ENCODE measurements at regions not wholly inside any gene's neighbourhood (a gene's known extent, or its start where the extent isn't known, plus 50 kb on each side); places are given as distances from the start of the nearest gene placed in this dataset.

GRCh38 chr18:39396168-39396567, 1830.6 kb upstream of the CELF4 start:
- H3K9me3 Mint-ChIP-seq: peaks cover 40% of the 10 kb centered on the region
- H3K27me3 Mint-ChIP-seq: no peaks in the 10 kb centered on the region
- no peaks in the 10 kb centered on the region for H3K36me3 Mint-ChIP-seq (ENCODE audit: low read depth)
- no peak overlapping the region for H3K27ac Mint-ChIP-seq
- H3K4me1 Mint-ChIP-seq (ENCODE audit: low read depth): no peaks in the 10 kb centered on the region
- no peak overlapping the region for H3K4me3 Mint-ChIP-seq
- intact Hi-C loops (cut with micrococcal nuclease): no loop called here

DNA sequence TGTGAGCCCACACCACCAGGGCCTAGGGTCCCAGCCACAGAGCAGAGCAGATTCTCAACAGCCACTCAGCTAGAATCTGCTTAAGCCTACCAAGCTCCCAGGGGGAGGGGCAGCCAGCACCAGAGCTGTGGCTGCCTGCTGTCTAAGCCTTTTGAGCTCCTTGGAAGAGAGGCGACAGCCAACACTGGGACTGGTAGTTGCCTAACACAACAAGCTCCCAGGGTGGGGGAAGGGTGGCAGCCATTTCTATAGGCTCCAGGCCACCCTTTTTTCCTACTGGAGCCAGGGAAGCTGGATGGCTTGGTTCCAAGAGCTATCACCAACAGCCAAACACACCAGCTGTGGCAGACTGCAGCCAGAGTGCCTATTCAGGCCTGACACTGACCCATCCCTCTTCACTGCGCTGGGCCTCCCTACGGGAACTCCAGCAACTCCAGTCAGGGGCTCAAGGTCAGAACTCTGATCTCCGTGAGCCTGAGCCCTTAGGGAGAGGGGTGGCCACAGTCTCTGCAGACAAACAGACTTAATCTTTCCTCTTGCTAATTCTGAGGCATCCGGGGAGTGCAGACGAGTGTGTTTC, 1824.3 kb upstream of the CELF4 start:
- Mint-ChIP-seq H3K36me3 (ENCODE audit: low read depth) (no peaks in the 10 kb centered on the region), H3K27me3 (no peaks in the 10 kb centered on the region), H3K4me1 (ENCODE audit: low read depth) (no peaks in the 10 kb centered on the region), H3K4me3 (no peak overlapping the region), H3K27ac (no peak overlapping the region), H3K9me3 (peaks cover 58% of the 10 kb centered on the region)
- intact Hi-C loops (cut with micrococcal nuclease): no loop called here

- Mint-ChIP-seq H3K4me1 (ENCODE audit: low read depth) (no peaks in the 10 kb centered on the region), H3K27me3 (no peaks in the 10 kb centered on the region), H3K4me3 (no peak overlapping the region), H3K27ac (no peak overlapping the region), H3K36me3 (ENCODE audit: low read depth) (no peaks in the 10 kb centered on the region), H3K9me3 (no peaks in the 10 kb centered on the region)
- intact Hi-C loops (cut with micrococcal nuclease): no loop called here
These were observed 1815.3 kb upstream of the CELF4 start for GRCh38 chr18:39380866-39381265.

- H3K4me3 Mint-ChIP-seq: no peak overlapping the region
- no peaks in the 10 kb centered on the region for H3K27me3 Mint-ChIP-seq
- H3K9me3 Mint-ChIP-seq: no peaks in the 10 kb centered on the region
- intact Hi-C loops (cut with micrococcal nuclease): no loop called here
- H3K27ac Mint-ChIP-seq: no peak overlapping the region
- no peaks in the 10 kb centered on the region for H3K4me1 Mint-ChIP-seq (ENCODE audit: low read depth)
- H3K36me3 Mint-ChIP-seq (ENCODE audit: low read depth): no peaks in the 10 kb centered on the region
These were observed 1814.7 kb upstream of the CELF4 start for GRCh38 chr18:39380186-39380725.

- no peaks in the 10 kb centered on the region for H3K36me3 Mint-ChIP-seq (ENCODE audit: low read depth)
- no peak overlapping the region for H3K27ac Mint-ChIP-seq
- intact Hi-C loops (cut with micrococcal nuclease): no loop called here
- H3K9me3 Mint-ChIP-seq: no peaks in the 10 kb centered on the region
- no peaks in the 10 kb centered on the region for H3K4me1 Mint-ChIP-seq (ENCODE audit: low read depth)
- no peak overlapping the region for H3K4me3 Mint-ChIP-seq
- H3K27me3 Mint-ChIP-seq: no peaks in the 10 kb centered on the region
These were observed 1809.5 kb upstream of the CELF4 start for GRCh38 chr18:39375066-39375465.

- Mint-ChIP-seq H3K4me3 (no peak overlapping the region), H3K4me1 (ENCODE audit: low read depth) (no peaks in the 10 kb centered on the region), H3K9me3 (no peaks in the 10 kb centered on the region), H3K36me3 (ENCODE audit: low read depth) (no peaks in the 10 kb centered on the region), H3K27me3 (no peaks in the 10 kb centered on the region), H3K27ac (no peak overlapping the region)
- intact Hi-C loops (cut with micrococcal nuclease): no loop called here
These were observed 1806.4 kb upstream of the CELF4 start for GRCh38 chr18:39371996-39372395.

GRCh38 chr18:39366656-39367055, 1801.1 kb upstream of the CELF4 start:
- H3K27me3 Mint-ChIP-seq: no peaks in the 10 kb centered on the region
- no peaks in the 10 kb centered on the region for H3K9me3 Mint-ChIP-seq
- H3K4me1 Mint-ChIP-seq (ENCODE audit: low read depth): peaks cover 8% of the 10 kb centered on the region
- intact Hi-C loops (cut with micrococcal nuclease): no loop called here
- no peak overlapping the region for H3K4me3 Mint-ChIP-seq
- H3K27ac Mint-ChIP-seq: no peak overlapping the region
- H3K36me3 Mint-ChIP-seq (ENCODE audit: low read depth): no peaks in the 10 kb centered on the region

GRCh38 chr18:39365836-39366485, 1800.4 kb upstream of the CELF4 start:
- Mint-ChIP-seq H3K4me1 (ENCODE audit: low read depth) (peaks cover 8% of the 10 kb centered on the region), H3K4me3 (no peak overlapping the region), H3K27ac (no peak overlapping the region), H3K9me3 (no peaks in the 10 kb centered on the region), H3K36me3 (ENCODE audit: low read depth) (no peaks in the 10 kb centered on the region), H3K27me3 (no peaks in the 10 kb centered on the region)
- intact Hi-C loops (cut with micrococcal nuclease): no loop called here

DNA sequence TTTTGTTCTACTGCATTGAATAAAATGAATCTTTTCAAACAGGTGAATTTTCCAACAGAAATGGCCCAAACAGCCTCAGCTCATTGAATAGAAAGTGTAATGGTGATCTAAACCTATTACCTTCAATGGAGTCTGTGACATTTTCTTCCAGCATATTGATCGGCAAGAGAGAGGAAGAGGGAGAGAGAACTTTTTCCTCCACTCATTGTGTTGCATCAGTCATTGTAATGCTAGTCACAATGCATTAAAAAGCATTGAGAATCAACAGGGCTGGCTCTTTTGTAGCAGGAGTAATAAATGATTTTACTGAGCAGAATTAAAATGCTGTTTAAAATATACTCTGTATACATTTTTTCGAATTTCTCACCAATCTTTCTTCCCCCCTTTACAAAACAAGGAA, 1794.5 kb upstream of the CELF4 start:
- H3K4me1 Mint-ChIP-seq (ENCODE audit: low read depth): peaks cover 5% of the 10 kb centered on the region
- intact Hi-C loops (cut with micrococcal nuclease): no loop called here
- no peaks in the 10 kb centered on the region for H3K27me3 Mint-ChIP-seq
- no peaks in the 10 kb centered on the region for H3K9me3 Mint-ChIP-seq
- H3K4me3 Mint-ChIP-seq: no peak overlapping the region
- no peak overlapping the region for H3K27ac Mint-ChIP-seq
- no peaks in the 10 kb centered on the region for H3K36me3 Mint-ChIP-seq (ENCODE audit: low read depth)

GRCh38 chr18:39359636-39360035, 1794.0 kb upstream of the CELF4 start:
- H3K9me3 Mint-ChIP-seq: no peaks in the 10 kb centered on the region
- peaks cover 10% of the 10 kb centered on the region for H3K4me1 Mint-ChIP-seq (ENCODE audit: low read depth)
- no peak overlapping the region for H3K27ac Mint-ChIP-seq
- no peaks in the 10 kb centered on the region for H3K36me3 Mint-ChIP-seq (ENCODE audit: low read depth)
- no peaks in the 10 kb centered on the region for H3K27me3 Mint-ChIP-seq
- H3K4me3 Mint-ChIP-seq: no peak overlapping the region
- intact Hi-C loops (cut with micrococcal nuclease): no loop called here

DNA sequence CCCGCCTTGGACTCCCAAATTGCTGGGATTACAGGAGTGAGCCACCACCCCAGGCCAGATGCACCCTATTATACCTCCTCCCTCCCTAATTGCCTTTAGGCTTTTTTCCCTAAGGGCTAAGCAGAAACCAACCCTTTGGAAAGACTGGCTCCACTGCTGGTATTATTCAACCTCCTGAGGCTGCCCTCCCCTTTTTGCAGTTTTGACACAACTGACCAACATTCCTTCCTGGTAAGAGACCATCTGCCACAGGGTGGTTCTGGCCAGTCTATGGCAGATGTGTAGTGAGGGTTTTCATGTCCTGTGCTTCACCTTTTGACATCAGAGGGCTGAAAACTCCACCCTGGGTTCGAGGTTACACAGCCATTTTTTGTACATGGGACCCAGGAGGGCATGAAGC, 1785.3 kb upstream of the CELF4 start:
- H3K27me3 Mint-ChIP-seq: no peaks in the 10 kb centered on the region
- intact Hi-C loops (cut with micrococcal nuclease): no loop called here
- peaks cover 23% of the 10 kb centered on the region for H3K4me1 Mint-ChIP-seq (ENCODE audit: low read depth)
- H3K27ac Mint-ChIP-seq: no peak overlapping the region
- no peaks in the 10 kb centered on the region for H3K9me3 Mint-ChIP-seq
- no peak overlapping the region for H3K4me3 Mint-ChIP-seq
- no peaks in the 10 kb centered on the region for H3K36me3 Mint-ChIP-seq (ENCODE audit: low read depth)

- Mint-ChIP-seq H3K4me1 (ENCODE audit: low read depth) (peaks cover 16% of the 10 kb centered on the region), H3K36me3 (ENCODE audit: low read depth) (no peaks in the 10 kb centered on the region), H3K4me3 (no peak overlapping the region), H3K27me3 (no peaks in the 10 kb centered on the region), H3K27ac (no peak overlapping the region), H3K9me3 (no peaks in the 10 kb centered on the region)
- intact Hi-C loops (cut with micrococcal nuclease): no loop called here
These were observed 1784.2 kb upstream of the CELF4 start for GRCh38 chr18:39349801-39350200.

GRCh38 chr18:39348757-39349156, 1783.2 kb upstream of the CELF4 start:
- Mint-ChIP-seq H3K36me3 (ENCODE audit: low read depth) (no peaks in the 10 kb centered on the region), H3K4me3 (no peak overlapping the region), H3K27ac (no peak overlapping the region), H3K4me1 (ENCODE audit: low read depth) (peaks cover 13% of the 10 kb centered on the region), H3K9me3 (no peaks in the 10 kb centered on the region), H3K27me3 (no peaks in the 10 kb centered on the region)
- intact Hi-C loops (cut with micrococcal nuclease): no loop called here

GRCh38 chr18:39347701-39348100, 1782.1 kb upstream of the CELF4 start:
- H3K4me3 Mint-ChIP-seq: no peak overlapping the region
- H3K27ac Mint-ChIP-seq: no peak overlapping the region
- H3K9me3 Mint-ChIP-seq: no peaks in the 10 kb centered on the region
- intact Hi-C loops (cut with micrococcal nuclease): no loop called here
- no peaks in the 10 kb centered on the region for H3K36me3 Mint-ChIP-seq (ENCODE audit: low read depth)
- peaks cover 13% of the 10 kb centered on the region for H3K4me1 Mint-ChIP-seq (ENCODE audit: low read depth)
- H3K27me3 Mint-ChIP-seq: no peaks in the 10 kb centered on the region

DNA sequence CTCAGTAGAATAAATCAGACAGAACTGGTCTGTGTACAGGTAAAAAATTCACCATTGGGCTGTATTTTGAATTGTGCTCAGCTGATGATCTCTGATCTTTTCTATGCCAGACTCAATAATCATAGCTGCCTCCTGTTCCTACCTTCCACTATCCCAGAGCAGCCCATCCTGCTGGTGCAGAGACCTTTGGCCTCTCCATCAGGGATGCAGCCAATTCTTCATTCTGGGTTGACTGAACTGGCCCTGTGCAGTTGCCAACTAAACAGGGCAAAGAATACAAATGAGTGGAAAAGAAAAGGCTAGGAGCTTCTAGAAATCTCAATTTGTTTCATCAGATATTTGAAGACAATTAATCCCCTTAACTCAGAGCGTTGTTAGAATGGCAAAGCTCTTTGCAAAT, 1781.3 kb upstream of the CELF4 start:
- H3K9me3 Mint-ChIP-seq: no peaks in the 10 kb centered on the region
- H3K36me3 Mint-ChIP-seq (ENCODE audit: low read depth): no peaks in the 10 kb centered on the region
- H3K4me1 Mint-ChIP-seq (ENCODE audit: low read depth): peaks cover 13% of the 10 kb centered on the region
- H3K27me3 Mint-ChIP-seq: no peaks in the 10 kb centered on the region
- intact Hi-C loops (cut with micrococcal nuclease): no loop called here
- no peak overlapping the region for H3K4me3 Mint-ChIP-seq
- H3K27ac Mint-ChIP-seq: no peak overlapping the region

All from dendritic cell treated with granulocyte-macrophage colony-stimulating factor and Interleukin-4, amounts not matched to agents 40 ng/mL and 50 ng/mL, for 4 days (primary cell).